ENCODE measurements at regions not wholly inside any gene's neighbourhood (a gene's known extent, or its start where the extent isn't known, plus 50 kb on each side); places are given as distances from the start of the nearest gene placed in this dataset.
A peak's percentile ranks its signal among the peaks of the same experiment; 100 is the strongest.

DNA sequence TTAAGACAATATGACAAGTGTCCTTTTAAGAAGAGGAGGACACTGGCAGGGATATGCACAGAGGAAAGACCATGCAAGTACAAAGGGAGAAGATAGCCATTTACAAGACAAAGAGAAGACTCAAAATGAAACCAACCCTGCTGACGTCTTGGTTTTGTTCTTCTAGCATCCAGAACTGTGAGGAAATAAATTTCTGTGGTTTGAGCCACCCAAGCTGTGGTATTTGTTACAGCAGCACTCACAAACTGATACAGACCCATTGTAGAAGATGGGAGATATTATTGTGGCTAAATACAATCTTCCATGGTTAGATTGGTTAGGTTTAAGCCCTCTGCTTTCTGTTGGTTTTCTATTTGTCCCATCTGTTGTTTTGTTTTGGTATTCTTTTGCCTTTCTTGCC is 88.6 kb upstream of the SLC35F1 start:
- H3K27me3 ChIP-seq = no peaks in the 10 kb centered on the region
- no peak for TF ChIP-seq POLR2A (IDR thresholded peaks at IDR 0.05)
- TF ChIP-seq CTCF (IDR thresholded peaks at IDR 0.05) = no peak
- H3K36me3 ChIP-seq = no peaks in the 10 kb centered on the region
- H3K9me3 ChIP-seq = no peaks in the 10 kb centered on the region
- DNase-seq = no peak
- no peak overlapping the region for H3K4me3 ChIP-seq
- intact Hi-C loops (cut with DNase I; ENCODE audit: low total_unique reads) = no loop called here
- H3K4me1 ChIP-seq = no peaks in the 10 kb centered on the region
- no peak overlapping the region for H3K27ac ChIP-seq

DNA sequence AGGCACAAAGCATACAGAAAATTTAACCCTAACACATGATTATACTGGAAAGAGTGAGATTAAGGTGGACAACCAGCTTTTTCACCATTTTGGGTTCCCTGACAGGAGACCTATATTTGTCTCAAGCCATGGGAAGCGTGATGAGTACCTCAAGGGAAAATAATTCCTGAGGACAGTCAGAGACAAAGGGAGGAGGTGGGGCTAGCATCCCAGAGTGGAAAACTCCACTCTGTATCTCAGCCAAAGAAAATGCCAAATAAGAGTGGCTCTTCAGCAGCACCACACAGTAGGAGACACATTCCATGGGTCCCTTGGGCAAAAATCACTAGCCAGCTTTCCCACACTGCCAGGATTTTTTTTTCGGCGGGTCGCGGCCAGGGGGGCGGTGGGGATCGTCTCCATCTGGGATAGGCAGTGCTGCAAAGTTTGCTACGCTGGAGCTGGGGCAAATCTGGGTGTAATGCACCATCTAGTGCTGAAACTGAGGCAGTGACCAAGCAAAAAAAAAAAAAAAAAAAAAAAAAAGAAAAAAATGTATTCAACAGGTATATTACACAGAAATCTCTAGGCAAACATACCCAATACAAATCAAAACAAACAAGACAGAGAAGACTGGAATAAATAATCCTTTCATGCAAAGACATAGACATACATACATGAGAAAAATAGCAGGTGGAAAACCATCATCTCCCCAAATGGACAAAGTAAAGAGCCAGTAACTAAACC is 77.3 kb upstream of the SLC35F1 start:
- intact Hi-C loops (cut with DNase I; ENCODE audit: low total_unique reads) = no loop called here
- no peak for DNase-seq
- no peak overlapping the region for H3K27ac ChIP-seq
- no peak overlapping the region for H3K4me3 ChIP-seq
- H3K4me1 ChIP-seq = no peaks in the 10 kb centered on the region
- H3K27me3 ChIP-seq = no peaks in the 10 kb centered on the region
- TF ChIP-seq POLR2A (IDR thresholded peaks at IDR 0.05) = no peak
- H3K9me3 ChIP-seq = no peaks in the 10 kb centered on the region
- no peaks in the 10 kb centered on the region for H3K36me3 ChIP-seq

- no peaks in the 10 kb centered on the region for H3K36me3 ChIP-seq
- no peaks in the 10 kb centered on the region for H3K27me3 ChIP-seq
- H3K4me3 ChIP-seq = no peak overlapping the region
- no peak for DNase-seq
- H3K27ac ChIP-seq = no peak overlapping the region
- H3K9me3 ChIP-seq = no peaks in the 10 kb centered on the region
- intact Hi-C loops (cut with DNase I; ENCODE audit: low total_unique reads) = no loop called here
- H3K4me1 ChIP-seq = no peaks in the 10 kb centered on the region
- TF ChIP-seq CTCF (IDR thresholded peaks at IDR 0.05) (no peak), POLR2A (IDR thresholded peaks at IDR 0.05) (no peak)
Measured at GRCh38 chr6:117837261-117837660, 69.8 kb upstream of the SLC35F1 start.

DNA sequence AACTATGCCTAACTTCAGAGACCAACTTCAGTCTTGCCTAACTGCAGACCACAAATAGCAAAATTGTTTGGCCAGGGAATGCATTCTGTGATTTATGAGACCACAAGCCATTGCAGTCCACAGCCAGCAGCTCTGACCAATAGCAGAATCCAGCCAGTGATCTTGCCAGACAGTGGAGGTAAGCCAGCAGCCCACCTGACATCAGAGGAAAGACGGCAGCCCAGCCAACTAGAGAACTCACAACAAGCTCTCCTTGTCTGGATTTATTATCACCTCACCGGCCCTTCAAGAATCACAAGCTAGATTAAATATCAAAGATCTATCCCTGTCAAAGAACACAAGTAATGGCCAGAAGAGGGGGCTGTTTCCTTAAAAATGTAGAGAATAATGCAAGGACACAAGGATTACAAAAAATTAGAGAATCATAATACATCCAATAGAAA is 66.5 kb upstream of the SLC35F1 start:
- no peak for DNase-seq
- Histone ChIP-seq H3K27ac (no peak overlapping the region), H3K4me1 (no peaks in the 10 kb centered on the region), H3K27me3 (no peaks in the 10 kb centered on the region), H3K9me3 (peaks cover 0 to 2% of the 10 kb centered on the region in 2 donors), H3K36me3 (no peaks in the 10 kb centered on the region), H3K4me3 (no peak overlapping the region)
- TF ChIP-seq POLR2A (IDR thresholded peaks at IDR 0.05) = no peak
- TF ChIP-seq CTCF (IDR thresholded peaks at IDR 0.05) = peak in 1 of 4 experiments; percentile 12
- intact Hi-C loops (cut with DNase I; ENCODE audit: low total_unique reads) = no loop called here

GRCh38 chr6:117847912-117848311 is 59.2 kb upstream of the SLC35F1 start:
- no peak overlapping the region for H3K27ac ChIP-seq
- no peak for DNase-seq
- intact Hi-C loops (cut with DNase I; ENCODE audit: low total_unique reads) = no loop called here
- no peak overlapping the region for H3K4me3 ChIP-seq
- H3K4me1 ChIP-seq = no peaks in the 10 kb centered on the region
- no peak for TF ChIP-seq CTCF (IDR thresholded peaks at IDR 0.05)
- TF ChIP-seq POLR2A (IDR thresholded peaks at IDR 0.05) = no peak
- H3K9me3 ChIP-seq = peaks cover 0 to 6% of the 10 kb centered on the region in 2 donors
- no peaks in the 10 kb centered on the region for H3K36me3 ChIP-seq
- no peaks in the 10 kb centered on the region for H3K27me3 ChIP-seq

All from uterus (tissue), 3 donors.